Epithelial cell of prostate (primary cell): ENCODE measurements at regions not wholly inside any gene's neighbourhood (a gene's known extent, or its start where the extent isn't known, plus 50 kb on each side); places are given as distances from the start of the nearest gene placed in this dataset.

Experiments used
- DNase-seq: peaks from one replicate; pipeline ENCODE4 v3.0.0-alpha.2; 2011; ENCODE audit warnings: low read depth, low spot score
- H3K27ac ChIP-seq: fragments of 450-650 bp; 2 replicates; pipeline ENCODE4 v1.5.1; 2017; ENCODE audit warnings: mild to moderate bottlenecking

GRCh38 chr6:144835322-144835973 lies 550.3 kb downstream of the UTRN start:
- no peak for DNase-seq

DNA sequence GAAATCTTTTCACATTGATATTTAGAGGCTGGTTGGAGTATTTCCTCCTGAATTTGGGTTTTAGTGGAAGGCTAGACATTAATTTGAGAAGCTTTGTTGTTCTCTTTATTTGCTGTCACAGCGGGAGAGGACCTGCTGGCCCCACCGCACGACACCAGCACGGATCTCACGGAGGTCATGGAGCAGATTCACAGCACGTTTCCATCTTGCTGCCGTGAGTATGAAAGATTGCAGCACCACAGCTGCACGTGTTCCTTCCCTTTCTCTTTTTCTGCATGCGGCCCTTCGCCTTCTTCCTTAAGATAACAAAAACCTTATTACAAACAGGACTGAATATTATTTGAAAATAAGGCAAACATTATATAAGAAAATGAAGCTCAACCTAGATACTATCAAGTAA lies 555.5 kb downstream of the UTRN start:
- no peak for DNase-seq
- H3K27ac ChIP-seq, result no peak overlapping the region

More at GRCh38 chr6:144835322-144835973, 550.3 kb downstream of the UTRN start:
- H3K27ac ChIP-seq, result no peak overlapping the region

GRCh38 chr6:144843701-144844100 lies 558.6 kb downstream of the UTRN start:
- no peak overlapping the region for H3K27ac ChIP-seq
- DNase-seq, result no peak

GRCh38 chr6:144844596-144844995 lies 559.5 kb downstream of the UTRN start:
- H3K27ac ChIP-seq, result no peak overlapping the region
- DNase-seq, result no peak

- no peak for DNase-seq
Measured at GRCh38 chr6:144845186-144845585, 560.1 kb downstream of the UTRN start.

GRCh38 chr6:144847916-144848315 lies 562.8 kb downstream of the UTRN start:
- no peak overlapping the region for H3K27ac ChIP-seq
- DNase-seq, result no peak

More at GRCh38 chr6:144845186-144845585, 560.1 kb downstream of the UTRN start:
- no peak overlapping the region for H3K27ac ChIP-seq

GRCh38 chr6:144849920-144850319 lies 564.8 kb downstream of the UTRN start:
- DNase-seq, result no peak

GRCh38 chr6:144853603-144854002 lies 568.5 kb downstream of the UTRN start:
- H3K27ac ChIP-seq, result no peak overlapping the region
- DNase-seq, result no peak

More at GRCh38 chr6:144849920-144850319, 564.8 kb downstream of the UTRN start:
- no peak overlapping the region for H3K27ac ChIP-seq

- DNase-seq, result no peak
- H3K27ac ChIP-seq, result no peak overlapping the region
Measured at GRCh38 chr6:144854654-144855053, 569.5 kb downstream of the UTRN start.

DNA sequence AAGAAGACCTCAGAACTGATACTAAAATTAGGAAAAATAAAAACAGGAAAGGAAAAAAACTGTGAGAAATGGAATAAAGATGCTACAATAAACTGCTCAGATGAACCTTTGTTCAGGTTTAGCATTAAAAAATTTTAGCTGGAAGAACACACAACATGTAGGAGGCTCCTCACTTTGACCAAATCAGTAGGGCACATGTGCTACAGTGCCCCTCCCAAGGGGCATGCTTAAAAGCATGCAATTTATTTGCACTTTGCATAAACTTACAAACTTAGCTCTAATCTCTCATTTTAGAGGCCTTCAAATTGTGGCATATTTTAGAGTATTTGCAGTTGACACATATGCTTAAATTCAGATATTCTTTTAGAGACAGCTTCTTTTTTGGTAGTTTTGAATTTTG lies 570.2 kb downstream of the UTRN start:
- no peak for DNase-seq
- H3K27ac ChIP-seq, result no peak overlapping the region

DNA sequence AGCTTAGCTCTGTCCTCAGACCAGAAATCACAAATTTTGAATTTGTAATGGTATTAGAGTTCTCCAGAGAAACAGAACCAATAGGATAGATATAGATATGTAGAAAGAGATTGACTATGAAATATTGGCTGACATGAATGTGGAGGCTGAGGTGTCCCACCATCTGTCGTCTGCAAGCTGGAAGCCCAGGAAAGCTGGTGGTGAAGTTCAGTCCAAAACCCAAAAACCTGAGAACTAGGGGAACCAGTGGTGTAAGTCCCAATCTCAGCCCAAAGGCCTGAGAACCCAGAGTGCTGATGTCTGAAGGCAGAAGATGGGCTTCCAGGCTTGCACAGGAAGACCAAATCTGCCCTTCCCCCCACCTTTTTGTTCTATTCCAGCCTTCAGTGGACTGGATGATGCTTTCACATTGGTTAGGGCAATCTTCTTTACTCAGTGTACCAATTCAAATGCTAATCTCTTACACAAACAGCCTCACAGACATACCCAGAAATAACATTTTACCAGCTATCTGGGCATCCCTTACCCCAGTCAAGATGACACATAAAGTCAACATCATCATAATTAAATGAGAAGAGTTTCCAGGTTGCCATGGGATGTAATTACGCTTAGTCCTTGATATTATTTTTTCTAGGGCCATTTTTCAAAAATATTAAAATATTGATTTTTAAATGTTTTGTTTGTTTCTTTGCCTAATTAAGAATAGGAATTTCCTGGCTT lies 570.8 kb downstream of the UTRN start:
- no peak for DNase-seq
- H3K27ac ChIP-seq, result no peak overlapping the region

GRCh38 chr6:144856622-144857021 lies 571.5 kb downstream of the UTRN start:
- DNase-seq, result no peak
- no peak overlapping the region for H3K27ac ChIP-seq

DNA sequence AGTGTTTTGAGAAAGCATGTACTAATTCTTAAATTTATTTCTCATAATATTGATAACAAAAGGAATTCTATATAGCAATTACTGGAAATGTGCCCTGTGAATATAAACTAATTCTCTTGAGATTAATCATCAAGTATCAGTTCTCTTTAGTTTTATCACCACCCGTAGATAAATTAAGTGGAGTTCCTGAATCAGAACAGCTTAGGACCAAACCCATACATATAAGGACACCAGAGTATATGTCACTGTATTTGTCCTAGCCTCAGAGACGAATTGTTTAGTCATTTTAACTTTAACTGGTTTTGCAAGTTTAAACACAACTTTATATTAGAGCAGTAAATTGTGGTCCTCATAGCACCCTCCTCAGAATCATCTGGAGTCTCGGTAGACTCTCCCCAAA lies 572.0 kb downstream of the UTRN start:
- no peak overlapping the region for H3K27ac ChIP-seq
- no peak for DNase-seq

GRCh38 chr6:144862769-144863168 lies 577.6 kb downstream of the UTRN start:
- H3K27ac ChIP-seq, result no peak overlapping the region
- no peak for DNase-seq

- DNase-seq, result no peak
- H3K27ac ChIP-seq, result no peak overlapping the region
Measured at GRCh38 chr6:144867761-144868160, 582.6 kb downstream of the UTRN start.

DNA sequence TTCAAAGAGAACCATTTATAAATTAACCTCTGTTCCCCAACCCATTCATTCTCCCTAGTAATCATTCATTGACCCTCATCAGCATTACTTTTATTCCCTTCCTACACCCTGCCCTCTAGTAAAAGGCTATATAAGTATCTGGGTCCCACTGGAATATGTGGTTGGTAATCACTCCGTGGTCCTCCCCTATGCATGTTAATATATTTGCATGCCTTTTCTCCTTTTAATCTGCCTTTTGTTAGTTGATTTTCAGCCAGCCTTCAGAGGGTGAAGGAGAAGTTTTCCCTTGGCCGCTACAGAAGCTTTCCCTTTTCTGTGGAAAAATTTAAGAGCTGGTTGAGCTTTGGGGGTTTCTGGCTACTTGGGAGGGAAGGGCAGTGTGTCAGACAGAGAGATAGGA lies 585.6 kb downstream of the UTRN start:
- DNase-seq, result no peak
- H3K27ac ChIP-seq, result no peak overlapping the region

- DNase-seq, result no peak
- no peak overlapping the region for H3K27ac ChIP-seq
Measured at GRCh38 chr6:144873623-144874378, 588.7 kb downstream of the UTRN start.

DNA sequence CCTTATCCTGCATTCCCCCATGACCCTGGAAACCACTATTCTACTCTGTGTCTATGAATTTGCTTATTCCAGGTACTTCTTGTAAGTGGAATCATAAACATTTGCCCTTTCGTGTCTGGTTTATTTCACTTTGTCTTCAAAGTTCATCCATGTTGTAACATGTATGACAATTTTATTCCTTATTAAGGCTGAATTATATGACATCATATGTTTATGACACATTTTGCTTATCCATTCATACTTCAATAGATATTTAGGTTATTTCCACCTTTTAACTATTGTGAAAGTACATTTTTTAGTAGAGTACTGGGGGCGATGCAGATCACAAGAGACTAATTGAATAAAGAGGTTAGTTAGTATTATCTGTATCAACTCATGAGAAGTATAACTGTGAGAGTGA lies 591.6 kb downstream of the UTRN start:
- DNase-seq, result no peak
- no peak overlapping the region for H3K27ac ChIP-seq

GRCh38 chr6:144877118-144877517 lies 592.0 kb downstream of the UTRN start:
- DNase-seq, result no peak
- no peak overlapping the region for H3K27ac ChIP-seq

DNA sequence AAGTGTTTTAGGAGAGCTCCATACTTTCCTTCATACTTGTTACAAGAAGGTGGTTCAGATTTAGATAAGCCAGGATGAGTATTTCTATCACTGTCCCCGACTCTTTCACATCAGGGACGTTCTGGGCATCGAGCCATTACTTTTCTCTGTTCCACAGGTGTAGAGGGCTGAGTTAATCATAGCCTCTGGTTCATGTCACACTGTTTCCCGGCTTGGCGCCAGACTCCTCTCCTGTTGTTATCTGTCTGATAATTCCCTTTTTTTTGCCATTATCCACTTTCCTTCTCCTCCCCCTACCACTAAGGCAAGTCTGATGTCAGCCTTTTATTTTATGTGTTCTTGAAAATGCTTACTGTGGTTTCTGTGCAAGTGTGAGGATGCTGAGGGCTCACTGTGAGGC lies 593.4 kb downstream of the UTRN start:
- no peak overlapping the region for H3K27ac ChIP-seq
- DNase-seq, result no peak

- no peak overlapping the region for H3K27ac ChIP-seq
- DNase-seq, result no peak
Measured at GRCh38 chr6:144879436-144879835, 594.3 kb downstream of the UTRN start.
